Embryonic facial prominence (tissue), 1 donor: ENCODE measurements at regions not wholly inside any gene's neighbourhood (a gene's known extent, or its start where the extent isn't known, plus 50 kb on each side); places are given as distances from the start of the nearest gene placed in this dataset.
"Not testable (repeated sequence)": the region's sequence is repeated elsewhere in the genome, so short reads cannot be mapped to it uniquely, and the experiment has no call there.

ENCODE experiments used
- DNase-seq: peaks from one replicate; pipeline ENCODE4 v3.0.0-alpha.2; 2016; ENCODE audit errors: extremely low spot score

GRCh38 chr7:55743454-55743717 lies 119.2 kb downstream of the SEPTIN14 start:
- DNase-seq = not testable (repeated sequence)

- DNase-seq = not testable (repeated sequence)
These were observed 119.7 kb downstream of the SEPTIN14 start for GRCh38 chr7:55742651-55743453.

GRCh38 chr7:55741721-55742631 lies 120.6 kb downstream of the SEPTIN14 start:
- DNase-seq = not testable (repeated sequence)

- not testable (repeated sequence) for DNase-seq
These were observed 121.8 kb downstream of the SEPTIN14 start for GRCh38 chr7:55740633-55741250.

- not testable (repeated sequence) for DNase-seq
These were observed 122.5 kb downstream of the SEPTIN14 start for GRCh38 chr7:55740053-55740452.

GRCh38 chr7:55736641-55737221 lies 125.8 kb downstream of the SEPTIN14 start:
- DNase-seq = not testable (repeated sequence)

- no peak for DNase-seq
These were observed 129.1 kb downstream of the SEPTIN14 start for GRCh38 chr7:55733241-55734140.

GRCh38 chr7:55731931-55732330 lies 130.6 kb downstream of the SEPTIN14 start:
- DNase-seq = no peak

- no peak for DNase-seq
These were observed 132.4 kb downstream of the SEPTIN14 start for GRCh38 chr7:55730197-55730596.

- no peak for DNase-seq
These were observed 139.0 kb downstream of the SEPTIN14 start for GRCh38 chr7:55723621-55723941.

GRCh38 chr7:55722874-55723620 lies 139.5 kb downstream of the SEPTIN14 start:
- not testable (repeated sequence) for DNase-seq

GRCh38 chr7:55721004-55721403 lies 141.5 kb downstream of the SEPTIN14 start:
- DNase-seq = not testable (repeated sequence)

GRCh38 chr7:55715247-55715867 lies 143.1 kb upstream of the VOPP1 start:
- not testable (repeated sequence) for DNase-seq

GRCh38 chr7:55714370-55714769 lies 142.1 kb upstream of the VOPP1 start:
- DNase-seq = not testable (repeated sequence)

GRCh38 chr7:55710312-55710711 lies 138.0 kb upstream of the VOPP1 start:
- DNase-seq = not testable (repeated sequence)

GRCh38 chr7:55708028-55708427 lies 135.7 kb upstream of the VOPP1 start:
- not testable (repeated sequence) for DNase-seq

- DNase-seq = not testable (repeated sequence)
These were observed 135.1 kb upstream of the VOPP1 start for GRCh38 chr7:55707410-55707809.

GRCh38 chr7:55706451-55707195 lies 134.3 kb upstream of the VOPP1 start:
- not testable (repeated sequence) for DNase-seq
